ENCODE measurements at regions not wholly inside any gene's neighbourhood (a gene's known extent, or its start where the extent isn't known, plus 50 kb on each side); places are given as distances from the start of the nearest gene placed in this dataset.

DNA sequence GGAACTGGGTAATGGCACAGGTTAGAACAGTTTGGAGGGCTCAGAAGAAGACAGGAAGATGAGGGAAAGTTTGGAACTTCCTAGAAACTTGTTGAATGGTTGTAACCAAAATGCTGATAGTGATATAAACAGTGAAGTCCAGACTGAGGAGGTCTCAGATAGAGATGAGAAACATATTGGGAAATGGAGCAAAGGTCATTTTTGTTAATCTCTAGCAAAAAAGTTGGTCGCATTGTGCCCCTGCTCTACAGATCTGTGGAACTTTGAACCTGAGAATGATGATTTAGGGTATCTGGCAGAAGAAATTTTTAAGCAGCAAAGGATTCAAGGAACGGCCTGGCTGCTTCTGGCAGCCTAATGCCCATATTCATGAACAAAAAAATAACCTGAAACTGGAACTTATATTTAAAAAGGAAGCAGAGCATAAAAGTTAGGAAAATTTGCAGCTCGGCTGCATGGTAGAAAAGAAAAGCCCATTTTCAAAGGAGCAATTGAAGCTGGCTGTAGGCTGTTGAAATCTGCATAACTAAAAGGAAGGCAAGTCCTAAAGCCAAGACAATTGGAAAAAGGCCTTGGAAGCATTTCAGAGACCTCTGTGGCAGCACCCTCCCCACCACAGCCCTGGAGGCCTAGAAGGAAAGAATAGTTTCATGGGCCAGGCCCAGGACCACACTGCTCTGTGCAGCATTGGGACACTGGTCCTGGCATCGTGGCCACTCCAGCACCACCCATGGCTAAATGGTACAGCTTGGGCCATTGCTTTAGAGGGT lies 182.6 kb upstream of the CD96 start:
- H2AFZ ChIP-seq (ENCODE audit: low read length): no peak overlapping the region
- no peak overlapping the region for H3K4me3 ChIP-seq (replicated peaks in 1 of 4; ENCODE audit: control extremely low read depth in 1 of 4, insufficient read depth in 1 of 4, low read depth in 3 of 4, low read length in 4 of 4)
- no peak overlapping the region for H3K27ac ChIP-seq (ENCODE audit: insufficient read depth, low read length)
- H4K20me1 ChIP-seq (ENCODE audit: control insufficient read depth, extremely low read depth, insufficient read depth, low read length): no peaks in the 10 kb centered on the region
- no peaks in the 10 kb centered on the region for H3K9me3 ChIP-seq (ENCODE audit: control insufficient read depth, insufficient read depth, low read depth, low read length)
- no peak overlapping the region for H3K4me2 ChIP-seq (ENCODE audit: extremely low read depth, insufficient read depth, low read length)
- H3K4me1 ChIP-seq (ENCODE audit: control insufficient read depth, extremely low read depth, insufficient read depth, low read length): no peaks in the 10 kb centered on the region
- no peak for DNase-seq (ENCODE audit: low read depth in 2 of 2)
- no peaks in the 10 kb centered on the region for H3K27me3 ChIP-seq (ENCODE audit: control insufficient read depth, insufficient read depth, low read length)
- no peak overlapping the region for H3K9ac ChIP-seq (ENCODE audit: insufficient read depth, low read length)
- H3K36me3 ChIP-seq (ENCODE audit: control insufficient read depth, insufficient read depth, low read length): no peaks in the 10 kb centered on the region
- TF ChIP-seq, protein P1, sequence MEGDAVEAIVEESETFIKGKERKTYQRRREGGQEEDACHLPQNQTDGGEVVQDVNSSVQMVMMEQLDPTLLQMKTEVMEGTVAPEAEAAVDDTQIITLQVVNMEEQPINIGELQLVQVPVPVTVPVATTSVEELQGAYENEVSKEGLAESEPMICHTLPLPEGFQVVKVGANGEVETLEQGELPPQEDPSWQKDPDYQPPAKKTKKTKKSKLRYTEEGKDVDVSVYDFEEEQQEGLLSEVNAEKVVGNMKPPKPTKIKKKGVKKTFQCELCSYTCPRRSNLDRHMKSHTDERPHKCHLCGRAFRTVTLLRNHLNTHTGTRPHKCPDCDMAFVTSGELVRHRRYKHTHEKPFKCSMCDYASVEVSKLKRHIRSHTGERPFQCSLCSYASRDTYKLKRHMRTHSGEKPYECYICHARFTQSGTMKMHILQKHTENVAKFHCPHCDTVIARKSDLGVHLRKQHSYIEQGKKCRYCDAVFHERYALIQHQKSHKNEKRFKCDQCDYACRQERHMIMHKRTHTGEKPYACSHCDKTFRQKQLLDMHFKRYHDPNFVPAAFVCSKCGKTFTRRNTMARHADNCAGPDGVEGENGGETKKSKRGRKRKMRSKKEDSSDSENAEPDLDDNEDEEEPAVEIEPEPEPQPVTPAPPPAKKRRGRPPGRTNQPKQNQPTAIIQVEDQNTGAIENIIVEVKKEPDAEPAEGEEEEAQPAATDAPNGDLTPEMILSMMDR (conservative IDR thresholded peaks at IDR 0.05 in 1 of 2, IDR thresholded peaks at IDR 0.05 in 1 of 2; ENCODE audit: low read depth in 1 of 2, low read length in 2 of 2): no peak
- no peak for TF ChIP-seq EZH2 (IDR thresholded peaks at IDR 0.05; ENCODE audit: low read length, missing control alignments)
- H3K79me2 ChIP-seq (ENCODE audit: control insufficient read depth, insufficient read depth, low read length): no peaks in the 10 kb centered on the region

DNA sequence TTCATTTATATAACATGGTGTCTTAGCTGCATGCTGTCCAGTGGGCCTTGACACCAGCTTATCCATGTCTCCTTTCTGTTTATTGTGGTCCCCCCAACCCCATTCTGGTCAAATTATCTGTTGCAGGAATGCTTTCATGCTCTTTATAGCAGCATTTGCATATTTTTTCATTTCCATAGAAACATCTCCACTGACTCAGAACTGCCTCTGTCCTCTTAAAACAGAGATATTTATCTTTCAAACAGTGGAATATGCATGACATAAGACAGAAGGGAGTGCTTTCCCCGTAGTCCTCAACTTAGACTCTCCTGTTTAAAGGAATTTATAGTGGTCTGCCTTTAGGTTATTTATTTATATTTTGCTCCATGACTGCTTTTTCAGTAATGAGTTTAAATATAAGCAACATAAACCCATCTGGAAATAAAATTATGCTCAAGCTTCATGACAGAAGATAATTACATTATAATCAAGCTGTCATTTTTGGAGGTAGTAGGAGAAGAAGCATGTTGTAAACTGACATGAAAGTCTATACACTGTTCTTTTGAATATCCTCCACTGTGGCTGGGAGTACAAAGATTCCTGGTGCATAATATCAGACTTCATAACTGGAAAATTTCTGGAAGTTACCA lies 179.5 kb upstream of the CD96 start:
- H3K9ac ChIP-seq (ENCODE audit: insufficient read depth, low read length): no peak overlapping the region
- no peaks in the 10 kb centered on the region for H4K20me1 ChIP-seq (ENCODE audit: control insufficient read depth, extremely low read depth, insufficient read depth, low read length)
- peak in 1 of 2 donors; percentile 46 for DNase-seq (ENCODE audit: low read depth in 2 of 2)
- H3K79me2 ChIP-seq (ENCODE audit: control insufficient read depth, insufficient read depth, low read length): no peaks in the 10 kb centered on the region
- H3K27ac ChIP-seq (ENCODE audit: insufficient read depth, low read length): no peak overlapping the region
- H3K4me2 ChIP-seq (ENCODE audit: extremely low read depth, insufficient read depth, low read length): no peak overlapping the region
- H2AFZ ChIP-seq (ENCODE audit: low read length): no peak overlapping the region
- no peaks in the 10 kb centered on the region for H3K27me3 ChIP-seq (ENCODE audit: control insufficient read depth, insufficient read depth, low read length)
- no peaks in the 10 kb centered on the region for H3K9me3 ChIP-seq (ENCODE audit: control insufficient read depth, insufficient read depth, low read depth, low read length)
- H3K4me3 ChIP-seq (replicated peaks in 1 of 4; ENCODE audit: control extremely low read depth in 1 of 4, insufficient read depth in 1 of 4, low read depth in 3 of 4, low read length in 4 of 4): no peak overlapping the region
- TF ChIP-seq, protein P1 (conservative IDR thresholded peaks at IDR 0.05 in 1 of 2, IDR thresholded peaks at IDR 0.05 in 1 of 2; ENCODE audit: low read depth in 1 of 2, low read length in 2 of 2): no peak
- TF ChIP-seq EZH2 (IDR thresholded peaks at IDR 0.05; ENCODE audit: low read length, missing control alignments): no peak
- H3K4me1 ChIP-seq (ENCODE audit: control insufficient read depth, extremely low read depth, insufficient read depth, low read length): no peaks in the 10 kb centered on the region
- no peaks in the 10 kb centered on the region for H3K36me3 ChIP-seq (ENCODE audit: control insufficient read depth, insufficient read depth, low read length)

- Histone ChIP-seq H3K27ac (ENCODE audit: insufficient read depth, low read length) (no peak overlapping the region), H3K4me1 (ENCODE audit: control insufficient read depth, extremely low read depth, insufficient read depth, low read length) (no peaks in the 10 kb centered on the region), H3K4me3 (replicated peaks in 1 of 4; ENCODE audit: control extremely low read depth in 1 of 4, insufficient read depth in 1 of 4, low read depth in 3 of 4, low read length in 4 of 4) (no peak overlapping the region), H3K79me2 (ENCODE audit: control insufficient read depth, insufficient read depth, low read length) (no peaks in the 10 kb centered on the region), H3K4me2 (ENCODE audit: extremely low read depth, insufficient read depth, low read length) (no peak overlapping the region), H3K27me3 (ENCODE audit: control insufficient read depth, insufficient read depth, low read length) (no peaks in the 10 kb centered on the region), H3K9me3 (ENCODE audit: control insufficient read depth, insufficient read depth, low read depth, low read length) (no peaks in the 10 kb centered on the region), H2AFZ (ENCODE audit: low read length) (no peak overlapping the region), H4K20me1 (ENCODE audit: control insufficient read depth, extremely low read depth, insufficient read depth, low read length) (no peaks in the 10 kb centered on the region), H3K9ac (ENCODE audit: insufficient read depth, low read length) (no peak overlapping the region), H3K36me3 (ENCODE audit: control insufficient read depth, insufficient read depth, low read length) (no peaks in the 10 kb centered on the region)
- TF ChIP-seq EZH2 (IDR thresholded peaks at IDR 0.05; ENCODE audit: low read length, missing control alignments): no peak
- TF ChIP-seq, protein P1 (conservative IDR thresholded peaks at IDR 0.05 in 1 of 2, IDR thresholded peaks at IDR 0.05 in 1 of 2; ENCODE audit: low read depth in 1 of 2, low read length in 2 of 2): no peak
- DNase-seq (ENCODE audit: low read depth in 2 of 2): peak in 1 of 2 donors; percentile 3
Observed at GRCh38 chr3:111366515-111366914, 175.5 kb upstream of the CD96 start.

Data from fibroblast of lung (primary cell).